IMR-90 (cell line): ENCODE measurements at regions not wholly inside any gene's neighbourhood (a gene's known extent, or its start where the extent isn't known, plus 50 kb on each side); places are given as distances from the start of the nearest gene placed in this dataset.

Experiments
- ATAC-seq: fragments of 200-7000 bp; cut with Tn5 transposase; 2 replicates; pipeline ENCODE4 v1.9.1; 2020; ENCODE audit warnings: low read depth, mild to moderate bottlenecking, moderate library complexity
- BruUV-seq: library from RNA; stranded (reverse); fragments of 400-500 nt; replicated peaks from 2 replicates; lab custom pipeline; 2021; lab: Mats Ljungman, UMichigan
- CTCF ChIA-PET: fragments of 300-600 bp; formaldehyde crosslinking; extraction: SDS; loops from one replicate; lab custom pipeline; 2021; ENCODE audit warnings: antibody characterized with exemption; lab: Yijun Ruan, JAX
- POLR2A ChIA-PET: fragments of 300-600 bp; sonication (Branson Sonifier 250); formaldehyde crosslinking; loops from one replicate; lab custom pipeline; 2022; ENCODE audit warnings: antibody characterized with exemption; ENCODE audit not compliant: unreplicated experiment; lab: Charles Lee
- DNase-seq: peaks from one replicate; pipeline ENCODE4 v3.0.0; 2013
- H2AFZ ChIP-seq: replicated peaks from 2 replicates; pipeline ENCODE3; 2013; ENCODE audit warnings: low read length, mild to moderate bottlenecking; ENCODE audit not compliant: poor library complexity
- H2AK5ac ChIP-seq: 2 replicates; pipeline ENCODE4 v1.6.1; 2013; ENCODE audit warnings: low read depth, low read length, inconsistent platforms
- H2AK9ac ChIP-seq: replicated peaks from 2 replicates; pipeline ENCODE3; 2013; ENCODE audit warnings: mild to moderate bottlenecking, low read depth, low read length, moderate library complexity; ENCODE audit not compliant: poor library complexity
- H2BK120ac ChIP-seq: 2 replicates; pipeline ENCODE4 v1.6.1; 2013; ENCODE audit warnings: low read depth, low read length, inconsistent platforms
- H2BK15ac ChIP-seq: 3 replicates; pipeline ENCODE4 v1.6.1; 2013; ENCODE audit warnings: low read depth, low read length, inconsistent platforms
- H2BK20ac ChIP-seq: 2 replicates; pipeline ENCODE4 v1.6.1; 2013; ENCODE audit warnings: low read depth, mild to moderate bottlenecking, inconsistent platforms, low read length, moderate library complexity
- H2BK5ac ChIP-seq: 2 replicates; pipeline ENCODE4 v1.6.1; 2013; ENCODE audit warnings: mild to moderate bottlenecking, low read depth, low read length, inconsistent platforms; ENCODE audit not compliant: poor library complexity, severe bottlenecking
- H3K14ac ChIP-seq: replicated peaks from 2 replicates; pipeline ENCODE4 v1.6.1; 2013; ENCODE audit warnings: low read depth, low read length, inconsistent platforms
- H3K18ac ChIP-seq: 2 replicates; pipeline ENCODE4 v1.6.1; 2013; ENCODE audit warnings: low read depth, low read length, control low read depth
- H3K23ac ChIP-seq: 2 replicates; pipeline ENCODE4 v1.6.1; 2013; ENCODE audit warnings: low read depth, low read length, inconsistent platforms
- H3K27ac ChIP-seq: 2 replicates; pipeline ENCODE4 v1.5.1; 2013; ENCODE audit warnings: mild to moderate bottlenecking, control low read depth, low read length; ENCODE audit not compliant: insufficient read depth
- H3K27me3 ChIP-seq: 2 replicates; pipeline ENCODE4 v1.6.1; 2013; ENCODE audit warnings: low read length; ENCODE audit not compliant: control insufficient read depth, insufficient read depth
- H3K36me3 ChIP-seq: 2 replicates; pipeline ENCODE4 v1.6.1; 2013; ENCODE audit warnings: low read length, mixed read lengths; ENCODE audit not compliant: control insufficient read depth, insufficient read depth
- H3K4ac ChIP-seq: 2 replicates; pipeline ENCODE4 v1.6.1; 2013; ENCODE audit warnings: low read depth, low read length, inconsistent platforms
- H3K4me1 ChIP-seq: 2 replicates; pipeline ENCODE4 v1.6.1; 2013; ENCODE audit warnings: low read length, mixed read lengths; ENCODE audit not compliant: control insufficient read depth, insufficient read depth
- H3K4me2 ChIP-seq: 2 replicates; pipeline ENCODE4 v1.6.1; 2013; ENCODE audit warnings: low read depth, mild to moderate bottlenecking, control low read depth, low read length, moderate library complexity
- H3K4me3 ChIP-seq: 2 replicates; pipeline ENCODE4 v1.5.1; 2013; ENCODE audit warnings: low read depth, mild to moderate bottlenecking, control low read depth, low read length, moderate library complexity; ENCODE audit not compliant: insufficient read depth
- H3K56ac ChIP-seq: 2 replicates; pipeline ENCODE4 v1.6.1; 2013; ENCODE audit warnings: low read length, inconsistent platforms; ENCODE audit not compliant: insufficient read depth; ENCODE audit errors: extremely low read depth
- H3K79me1 ChIP-seq, 2 experiments: 2 replicates each; pipeline ENCODE4 v1.6.1; 2013; ENCODE audit warnings: low read length in 2 of 2, inconsistent platforms in 1 of 2, low read depth in 1 of 2
- H3K9ac ChIP-seq: 2 replicates; pipeline ENCODE4 v1.6.1; 2013; ENCODE audit warnings: low read depth, low read length, control low read depth
- H3K9me1 ChIP-seq: 2 replicates; pipeline ENCODE4 v1.6.1; 2013; ENCODE audit warnings: low read length, inconsistent platforms; ENCODE audit not compliant: insufficient read depth
- H3K9me3 ChIP-seq: 2 replicates; pipeline ENCODE4 v1.6.1; 2013; ENCODE audit warnings: low read length; ENCODE audit not compliant: control insufficient read depth, insufficient read depth
- H4K20me1 ChIP-seq: 2 replicates; pipeline ENCODE4 v1.6.1; 2013; ENCODE audit warnings: low read length, inconsistent platforms; ENCODE audit not compliant: insufficient read depth
- H4K5ac ChIP-seq: 2 replicates; pipeline ENCODE4 v1.6.1; 2013; ENCODE audit warnings: mild to moderate bottlenecking, low read depth, low read length, control low read depth
- H4K8ac ChIP-seq, 2 experiments: 2 replicates each; pipeline ENCODE4 v1.6.1; 2013; ENCODE audit warnings: low read depth in 2 of 2, low read length in 2 of 2, control low read depth in 1 of 2, inconsistent platforms in 1 of 2
- H4K91ac ChIP-seq: 2 replicates; pipeline ENCODE4 v1.6.1; 2013; ENCODE audit warnings: low read depth, low read length, inconsistent platforms; ENCODE audit not compliant: insufficient read depth
- CHD1 ChIP-seq: IDR thresholded peaks from 2 replicates; pipeline ENCODE4 v1.6.1; 2012; ENCODE audit warnings: low read depth, low read length, improper control_type of control experiment
- MAFK ChIP-seq: IDR thresholded peaks from 2 replicates; pipeline ENCODE4 v1.6.1; 2012; ENCODE audit warnings: low read depth, low read length, improper control_type of control experiment
- MXI1 ChIP-seq: IDR thresholded peaks from 2 replicates; pipeline ENCODE4 v1.6.1; 2012; ENCODE audit warnings: low read depth, mild to moderate bottlenecking, low read length, moderate library complexity, borderline replicate concordance
- NFE2L2 ChIP-seq: fragments of 150-350 bp; IDR thresholded peaks from 2 replicates; pipeline ENCODE4 v1.6.1; 2016; ENCODE audit warnings: low read depth, mild to moderate bottlenecking, low read length
- RCOR1 ChIP-seq: IDR thresholded peaks from 2 replicates; pipeline ENCODE4 v1.6.1; 2012; ENCODE audit warnings: mild to moderate bottlenecking, low read length, improper control_type of control experiment; ENCODE audit not compliant: insufficient replicate concordance
- SMC3 ChIP-seq: fragments of 150-350 bp; IDR thresholded peaks from 2 replicates; pipeline ENCODE4 v1.6.1; 2016; ENCODE audit warnings: low read depth, mild to moderate bottlenecking, antibody characterized with exemption, low read length, moderate library complexity
- WGBS, 2 experiments: methylation state at CpG; one replicate each; pipeline versions ENCODE4 v1.1.5 to v1.1.7; 2013; ENCODE audit warnings: missing lambda C conversion rate in 2 of 2; ENCODE audit not compliant: insufficient read length in 1 of 2; ENCODE audit errors: extremely low coverage in 2 of 2; 5-methylcytosine and 5-hydroxymethylcytosine counted together
- dilution Hi-C: fragments of 300-500 bp; cut with HindIII; formaldehyde crosslinking; loops from one replicate; pipeline ENCODE4 v1.14.3; 2018; ENCODE audit warnings: low sequenced_read_pairs; ENCODE audit not compliant: unreplicated experiment
- in situ Hi-C: fragments of 300-500 bp; cut with MboI; formaldehyde crosslinking; loops from 3 replicates; pipeline ENCODE4 v1.14.3; 2019; ENCODE audit warnings: low sequenced_read_pairs, inconsistent platforms, mixed read lengths
- intact Hi-C: fragments of 100-400 bp; cut with micrococcal nuclease; formaldehyde crosslinking; loops from 2 replicates; pipeline ENCODE4 v1.10.0; 2022
- TF ChIP-seq, protein P1 (sequence below): fragments of 150-350 bp; IDR thresholded peaks from 2 replicates; pipeline ENCODE4 v1.6.1; 2017; ENCODE audit warnings: mild to moderate bottlenecking, antibody characterized with exemption, low read length, low read depth

DNA sequence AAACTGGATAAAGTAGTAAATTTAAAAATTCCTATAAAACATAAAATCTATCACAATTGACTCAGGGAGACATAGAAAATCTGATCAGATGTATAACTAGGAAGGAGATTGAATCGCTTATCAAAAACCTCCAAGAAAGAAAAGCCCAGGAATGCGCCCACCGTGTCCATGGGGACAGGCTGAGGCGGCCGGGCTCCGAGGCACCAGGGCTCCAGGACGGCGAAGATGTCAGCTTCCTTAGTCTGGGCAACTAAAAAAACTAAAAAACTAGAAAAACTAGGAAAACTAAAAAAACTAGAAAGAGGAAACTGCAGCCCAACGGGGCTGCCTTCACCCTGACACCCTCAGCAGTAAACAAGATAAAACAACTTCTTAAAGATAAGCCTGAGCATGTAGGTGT, 229.0 kb upstream of the RAB4A start:
- no peak overlapping the region for H2BK120ac ChIP-seq
- no peak overlapping the region for H2BK20ac ChIP-seq
- no peak for ATAC-seq
- no peak overlapping the region for H3K14ac ChIP-seq
- no peaks in the 10 kb centered on the region for H4K20me1 ChIP-seq
- no peak overlapping the region for H3K56ac ChIP-seq
- peaks cover 10% of the 10 kb centered on the region; the same call in 1 of the 2 replicates for H3K27me3 ChIP-seq
- H3K9me1 ChIP-seq: no peaks in the 10 kb centered on the region
- no peak overlapping the region for H3K4me3 ChIP-seq
- H3K27ac ChIP-seq: no peak overlapping the region
- no peak overlapping the region for H3K9ac ChIP-seq
- TF ChIP-seq SMC3 (no peak), NFE2L2 (no peak), MXI1 (no peak), MAFK (no peak), CHD1 (no peak), RCOR1 (no peak)
- TF ChIP-seq, protein P1, sequence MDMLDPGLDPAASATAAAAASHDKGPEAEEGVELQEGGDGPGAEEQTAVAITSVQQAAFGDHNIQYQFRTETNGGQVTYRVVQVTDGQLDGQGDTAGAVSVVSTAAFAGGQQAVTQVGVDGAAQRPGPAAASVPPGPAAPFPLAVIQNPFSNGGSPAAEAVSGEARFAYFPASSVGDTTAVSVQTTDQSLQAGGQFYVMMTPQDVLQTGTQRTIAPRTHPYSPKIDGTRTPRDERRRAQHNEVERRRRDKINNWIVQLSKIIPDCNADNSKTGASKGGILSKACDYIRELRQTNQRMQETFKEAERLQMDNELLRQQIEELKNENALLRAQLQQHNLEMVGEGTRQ: no peak
- H2BK5ac ChIP-seq: no peak overlapping the region
- WGBS, 2 experiments: no CpG with 5 or more reads among the region's 9 CpGs
- intact Hi-C loops (no loop called here), in situ Hi-C loops (no loop called here), dilution Hi-C loops (no loop called here)
- CTCF ChIA-PET: no interaction called here
- H2AK9ac ChIP-seq: no peak overlapping the region
- H3K9me3 ChIP-seq: no peaks in the 10 kb centered on the region
- DNase-seq: no peak
- H4K8ac ChIP-seq: no peak overlapping the region
- no peak overlapping the region for H2AFZ ChIP-seq
- no peak overlapping the region for H3K23ac ChIP-seq
- H4K91ac ChIP-seq: no peak overlapping the region
- no peak overlapping the region for H4K5ac ChIP-seq
- no TSS peak for BruUV-seq
- H2AK5ac ChIP-seq: no peak overlapping the region
- H3K4ac ChIP-seq: no peak overlapping the region
- no peaks in the 10 kb centered on the region for H3K79me1 ChIP-seq
- H3K4me2 ChIP-seq: no peak overlapping the region
- POLR2A ChIA-PET: no interaction called here
- no peaks in the 10 kb centered on the region for H3K36me3 ChIP-seq
- no peak overlapping the region for H3K18ac ChIP-seq
- no peak overlapping the region for H2BK15ac ChIP-seq
- H3K4me1 ChIP-seq: no peaks in the 10 kb centered on the region; the same call in 1 of the 2 replicates
